Immature natural killer cell (primary cell): ENCODE measurements at regions not wholly inside any gene's neighbourhood (a gene's known extent, or its start where the extent isn't known, plus 50 kb on each side); places are given as distances from the start of the nearest gene placed in this dataset.

ENCODE experiments used
- DNase-seq, 3 donors: peaks; one replicate each; pipeline ENCODE4 v3.0.0; 2022; ENCODE audit warnings: mixed read lengths in 1 of 3
- H3K27ac Mint-ChIP-seq, 6 donors: one replicate each; pipeline ENCODE4 v1.8.0; 2020; ENCODE audit warnings: mixed read lengths in 6 of 6, mild to moderate bottlenecking in 5 of 6, inconsistent platforms in 4 of 6, moderate library complexity in 3 of 6
- H3K27me3 Mint-ChIP-seq, 3 donors: one replicate each; pipeline ENCODE4 v1.8.0; 2020 to 2021; ENCODE audit warnings: low read depth in 3 of 3, mild to moderate bottlenecking in 3 of 3, mixed read lengths in 3 of 3, moderate library complexity in 3 of 3, inconsistent platforms in 1 of 3
- H3K36me3 Mint-ChIP-seq, 3 donors: one replicate each; pipeline ENCODE4 v1.8.0; 2020; ENCODE audit warnings: mixed read lengths in 3 of 3, inconsistent platforms in 2 of 3, mild to moderate bottlenecking in 2 of 3
- H3K4me1 Mint-ChIP-seq, 2 donors: one replicate each; pipeline ENCODE4 v1.8.0; 2020; ENCODE audit warnings: inconsistent platforms in 2 of 2, mild to moderate bottlenecking in 2 of 2, mixed read lengths in 2 of 2, moderate library complexity in 1 of 2
- H3K4me3 Mint-ChIP-seq, 5 donors: one replicate each; pipeline ENCODE4 v1.8.0; 2020; ENCODE audit warnings: mild to moderate bottlenecking in 5 of 5, mixed read lengths in 5 of 5, inconsistent platforms in 3 of 5, moderate library complexity in 3 of 5
- H3K9me3 Mint-ChIP-seq, 6 donors: one replicate each; pipeline ENCODE4 v1.8.0; 2020; ENCODE audit warnings: mild to moderate bottlenecking in 6 of 6, mixed read lengths in 6 of 6, inconsistent platforms in 4 of 6, moderate library complexity in 3 of 6

GRCh38 chr1:55751776-55752175 is 536.6 kb upstream of the USP24 start:
- Mint-ChIP-seq H3K27ac (no peak overlapping the region), H3K27me3 (peaks cover 0 to 10% (median 8%) of the 10 kb centered on the region in 3 donors), H3K4me1 (no peaks in the 10 kb centered on the region), H3K9me3 (peaks cover 0 to 10% (median 2%) of the 10 kb centered on the region in 6 donors), H3K36me3 (peaks cover 0 to 5% (median 0%) of the 10 kb centered on the region in 3 donors), H3K4me3 (no peak overlapping the region)
- DNase-seq: no peak

DNA sequence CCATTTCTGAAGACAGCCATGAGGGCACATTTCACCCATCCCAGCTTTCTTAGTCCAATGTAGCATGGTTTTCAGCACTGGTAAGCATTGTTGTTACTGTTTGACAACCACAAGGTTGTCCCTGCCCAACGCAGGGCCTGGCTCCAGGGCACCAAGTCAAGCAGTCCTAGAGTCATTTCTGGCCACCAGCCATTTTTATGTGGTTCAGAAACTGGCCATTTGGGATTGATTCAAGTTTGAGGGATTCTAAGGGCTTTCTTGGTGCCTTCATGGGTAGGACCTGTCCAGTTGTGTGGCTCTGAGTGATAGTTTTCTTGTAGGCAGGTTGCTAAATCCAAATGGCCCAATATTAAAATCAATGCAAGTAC is 535.4 kb upstream of the USP24 start:
- H3K27ac Mint-ChIP-seq: no peak overlapping the region
- DNase-seq: no peak
- H3K27me3 Mint-ChIP-seq: peaks cover 0 to 10% (median 7%) of the 10 kb centered on the region in 3 donors
- no peak overlapping the region for H3K4me3 Mint-ChIP-seq
- H3K36me3 Mint-ChIP-seq: peaks cover 0 to 5% (median 0%) of the 10 kb centered on the region in 3 donors
- no peaks in the 10 kb centered on the region for H3K4me1 Mint-ChIP-seq
- peaks cover 0 to 6% (median 0%) of the 10 kb centered on the region in 6 donors for H3K9me3 Mint-ChIP-seq

DNA sequence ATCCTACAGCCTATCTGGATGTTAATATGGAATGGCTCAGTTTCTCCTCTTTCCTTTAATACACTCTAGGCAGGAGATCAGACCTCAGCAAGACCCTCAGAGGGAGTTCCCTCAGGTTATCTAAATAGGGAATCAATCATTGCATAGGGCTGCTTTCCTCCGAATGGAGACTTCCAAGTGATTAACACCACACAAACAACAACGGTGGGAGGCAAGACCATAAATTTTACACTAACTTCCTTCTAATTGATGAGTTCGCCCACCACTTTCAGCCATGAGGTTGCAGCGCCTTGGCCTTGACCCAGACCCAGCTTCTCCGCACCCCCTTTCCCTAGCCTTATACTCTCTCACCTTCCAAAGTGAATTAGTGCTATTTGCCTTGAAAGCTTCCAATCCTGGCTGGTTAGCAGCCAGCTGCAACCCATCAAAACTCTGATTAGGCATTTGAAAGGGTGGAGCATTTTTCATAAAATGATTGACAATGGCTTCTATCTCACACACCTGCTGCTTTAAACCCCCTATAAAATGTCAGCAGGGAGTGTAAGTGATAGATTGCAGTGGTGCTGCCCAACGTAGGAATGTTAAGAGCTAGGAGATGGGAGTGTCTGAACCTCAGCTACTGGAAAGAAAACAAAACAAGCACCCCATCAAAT is 534.9 kb upstream of the USP24 start:
- H3K4me3 Mint-ChIP-seq: no peak overlapping the region
- no peak overlapping the region for H3K27ac Mint-ChIP-seq
- DNase-seq: no peak
- peaks cover 0 to 5% (median 0%) of the 10 kb centered on the region in 3 donors for H3K36me3 Mint-ChIP-seq
- H3K4me1 Mint-ChIP-seq: no peaks in the 10 kb centered on the region
- peaks cover 0 to under 1% (median 0%) of the 10 kb centered on the region in 6 donors for H3K9me3 Mint-ChIP-seq
- H3K27me3 Mint-ChIP-seq: peaks cover 0 to 10% (median 7%) of the 10 kb centered on the region in 3 donors

GRCh38 chr1:55747408-55747841 is 532.3 kb upstream of the USP24 start:
- DNase-seq: no peak
- no peaks in the 10 kb centered on the region for H3K4me1 Mint-ChIP-seq
- no peak overlapping the region for H3K4me3 Mint-ChIP-seq
- no peaks in the 10 kb centered on the region for H3K9me3 Mint-ChIP-seq
- H3K27ac Mint-ChIP-seq: no peak overlapping the region
- H3K27me3 Mint-ChIP-seq: peaks cover 0 to 5% (median 2%) of the 10 kb centered on the region in 3 donors
- H3K36me3 Mint-ChIP-seq: peaks cover 0 to 5% (median 0%) of the 10 kb centered on the region in 3 donors

DNA sequence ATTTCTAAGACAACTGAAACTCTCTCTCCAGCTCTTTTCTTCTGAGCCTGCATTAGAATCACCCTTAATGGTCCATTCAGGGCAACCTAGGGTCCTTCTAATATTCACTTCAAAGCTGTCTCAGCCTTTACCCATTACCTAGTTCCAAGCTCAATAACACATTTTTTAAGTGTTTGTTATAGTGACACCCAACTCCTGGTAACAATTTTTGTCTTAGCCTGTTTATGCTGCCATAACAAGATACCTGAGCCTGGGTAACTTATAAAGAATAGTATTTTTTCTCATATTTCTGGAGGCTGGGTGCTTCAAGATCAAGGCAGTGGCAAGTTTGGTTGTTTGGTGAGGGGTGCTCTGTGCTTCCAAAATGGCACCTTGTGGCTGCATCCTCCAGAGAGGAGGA is 531.5 kb upstream of the USP24 start:
- Mint-ChIP-seq H3K4me3 (no peak overlapping the region), H3K36me3 (peaks cover 0 to 5% (median 0%) of the 10 kb centered on the region in 3 donors), H3K9me3 (no peaks in the 10 kb centered on the region), H3K27me3 (peaks cover 0 to 7% (median 2%) of the 10 kb centered on the region in 3 donors), H3K27ac (no peak overlapping the region), H3K4me1 (no peaks in the 10 kb centered on the region)
- DNase-seq: no peak

DNA sequence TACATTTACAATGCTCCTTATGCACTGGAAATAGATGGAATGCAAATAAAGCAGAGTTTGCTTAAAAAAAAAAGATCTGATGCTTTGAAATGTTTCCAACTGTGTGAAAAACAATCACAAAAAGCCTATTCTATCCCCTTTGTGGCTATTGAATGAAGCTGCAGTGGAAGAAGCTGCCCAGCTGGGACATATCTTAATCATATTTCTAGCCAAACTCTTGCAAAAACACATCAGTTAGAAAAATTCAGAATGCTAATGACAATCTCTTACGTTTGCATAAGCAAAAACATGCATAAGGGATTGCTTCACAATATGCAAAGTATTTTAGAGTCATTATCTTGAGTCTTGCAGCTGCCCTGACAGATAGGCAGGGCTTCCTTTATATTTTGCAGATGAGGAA is 526.4 kb upstream of the USP24 start:
- Mint-ChIP-seq H3K36me3 (no peaks in the 10 kb centered on the region), H3K4me1 (no peaks in the 10 kb centered on the region), H3K9me3 (peaks cover 0 to 2% (median 0%) of the 10 kb centered on the region in 6 donors), H3K4me3 (no peak overlapping the region), H3K27ac (no peak overlapping the region), H3K27me3 (peaks cover 2 to 9% (median 5%) of the 10 kb centered on the region in 3 donors)
- no peak for DNase-seq

GRCh38 chr1:55735106-55735505 is 519.9 kb upstream of the USP24 start:
- H3K27ac Mint-ChIP-seq: no peak overlapping the region
- H3K9me3 Mint-ChIP-seq: peaks cover 0 to 2% (median 0%) of the 10 kb centered on the region in 6 donors
- peaks cover 2 to 5% (median 4%) of the 10 kb centered on the region in 3 donors for H3K27me3 Mint-ChIP-seq

GRCh38 chr1:55726994-55727393 is 511.8 kb upstream of the USP24 start:
- Mint-ChIP-seq H3K27ac (no peak overlapping the region), H3K4me1 (no peaks in the 10 kb centered on the region)

More at GRCh38 chr1:55735106-55735505, 519.9 kb upstream of the USP24 start:
- Mint-ChIP-seq H3K4me3 (no peak overlapping the region), H3K4me1 (no peaks in the 10 kb centered on the region), H3K36me3 (no peaks in the 10 kb centered on the region)
- no peak for DNase-seq

DNA sequence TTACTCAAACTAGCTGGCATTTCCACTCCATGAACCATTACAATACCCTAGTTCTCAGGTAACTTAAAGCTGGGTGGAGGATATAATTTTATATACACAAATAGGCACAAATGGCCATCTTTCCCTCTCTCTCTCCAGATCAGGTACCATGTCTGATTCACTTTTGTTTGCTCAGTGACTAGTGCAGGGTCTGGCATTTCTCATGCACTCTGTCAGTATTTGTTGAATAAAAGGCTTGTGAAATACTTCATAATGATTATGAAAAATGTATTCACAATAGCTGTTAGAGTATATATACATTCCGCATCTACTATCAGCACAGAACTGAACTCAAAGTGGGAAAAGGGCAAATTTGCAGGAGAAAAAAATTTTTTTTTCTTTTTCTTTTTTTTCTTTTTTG is 510.2 kb upstream of the USP24 start:
- peaks cover 0 to 3% (median 0%) of the 10 kb centered on the region in 3 donors for H3K27me3 Mint-ChIP-seq
- H3K36me3 Mint-ChIP-seq: no peaks in the 10 kb centered on the region
- no peaks in the 10 kb centered on the region for H3K9me3 Mint-ChIP-seq
- no peak overlapping the region for H3K4me3 Mint-ChIP-seq
- no peak overlapping the region for H3K27ac Mint-ChIP-seq
- H3K4me1 Mint-ChIP-seq: no peaks in the 10 kb centered on the region
- DNase-seq: no peak

More at GRCh38 chr1:55726994-55727393, 511.8 kb upstream of the USP24 start:
- H3K36me3 Mint-ChIP-seq: no peaks in the 10 kb centered on the region
- no peaks in the 10 kb centered on the region for H3K9me3 Mint-ChIP-seq
- peaks cover 0 to 3% (median 0%) of the 10 kb centered on the region in 3 donors for H3K27me3 Mint-ChIP-seq
- H3K4me3 Mint-ChIP-seq: no peak overlapping the region
- no peak for DNase-seq

- Mint-ChIP-seq H3K4me1 (no peaks in the 10 kb centered on the region), H3K4me3 (no peak overlapping the region), H3K36me3 (no peaks in the 10 kb centered on the region), H3K27ac (no peak overlapping the region), H3K27me3 (peaks cover 0 to 6% (median 0%) of the 10 kb centered on the region in 3 donors), H3K9me3 (no peaks in the 10 kb centered on the region)
- no peak for DNase-seq
These were observed 509.6 kb upstream of the USP24 start for GRCh38 chr1:55724551-55725325.

DNA sequence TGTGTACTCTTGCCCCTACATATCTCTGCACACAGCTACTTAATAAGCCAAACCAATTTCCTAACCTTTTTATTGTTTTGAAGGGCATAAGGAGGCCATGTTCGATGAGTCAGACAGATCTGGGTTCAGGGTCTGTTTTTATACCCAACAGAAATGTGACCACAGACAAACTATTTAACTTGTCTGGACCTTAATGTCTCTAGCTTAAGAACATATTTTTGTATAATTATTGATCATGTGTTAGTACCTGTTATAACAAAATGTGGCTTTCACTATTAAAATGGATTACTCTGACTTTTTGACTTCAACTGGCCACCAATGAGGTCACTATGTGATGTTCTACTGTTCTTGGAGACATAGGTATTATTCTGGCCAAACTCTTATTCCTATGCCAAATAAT is 507.8 kb upstream of the USP24 start:
- H3K4me1 Mint-ChIP-seq: no peaks in the 10 kb centered on the region
- H3K36me3 Mint-ChIP-seq: no peaks in the 10 kb centered on the region
- H3K27me3 Mint-ChIP-seq: peaks cover 0 to 3% (median 0%) of the 10 kb centered on the region in 3 donors
- H3K9me3 Mint-ChIP-seq: no peaks in the 10 kb centered on the region
- no peak overlapping the region for H3K27ac Mint-ChIP-seq
- DNase-seq: no peak
- H3K4me3 Mint-ChIP-seq: no peak overlapping the region

- H3K4me1 Mint-ChIP-seq: no peaks in the 10 kb centered on the region
- no peak for DNase-seq
- no peak overlapping the region for H3K27ac Mint-ChIP-seq
- no peaks in the 10 kb centered on the region for H3K36me3 Mint-ChIP-seq
- peaks cover 0 to under 1% (median 0%) of the 10 kb centered on the region in 6 donors for H3K9me3 Mint-ChIP-seq
- no peak overlapping the region for H3K4me3 Mint-ChIP-seq
- peaks cover 0 to 7% (median 5%) of the 10 kb centered on the region in 3 donors for H3K27me3 Mint-ChIP-seq
These were observed 505.1 kb upstream of the USP24 start for GRCh38 chr1:55720261-55720660.

GRCh38 chr1:55718758-55719671 is 503.9 kb upstream of the USP24 start:
- peaks cover 0 to 10% (median 5%) of the 10 kb centered on the region in 3 donors for H3K27me3 Mint-ChIP-seq
- H3K4me1 Mint-ChIP-seq: no peaks in the 10 kb centered on the region
- H3K9me3 Mint-ChIP-seq: peaks cover 0 to 1% (median 0%) of the 10 kb centered on the region in 6 donors
- no peak overlapping the region for H3K27ac Mint-ChIP-seq
- no peak for DNase-seq
- no peaks in the 10 kb centered on the region for H3K36me3 Mint-ChIP-seq
- H3K4me3 Mint-ChIP-seq: no peak overlapping the region
